Stimulated activated CD8-positive, alpha-beta memory T cell treated with anti-CD3 and anti-CD28 coated beads, Interleukin-4, amount 100 ng/mL, for 1 hour (primary cell): ENCODE measurements at regions not wholly inside any gene's neighbourhood (a gene's known extent, or its start where the extent isn't known, plus 50 kb on each side); places are given as distances from the start of the nearest gene placed in this dataset.

Source experiments
- DNase-seq, 2 donors: peaks; one replicate each; pipeline ENCODE4 v3.0.0-alpha.2; 2020; ENCODE audit warnings: low read depth in 2 of 2, low spot score in 1 of 2

DNA sequence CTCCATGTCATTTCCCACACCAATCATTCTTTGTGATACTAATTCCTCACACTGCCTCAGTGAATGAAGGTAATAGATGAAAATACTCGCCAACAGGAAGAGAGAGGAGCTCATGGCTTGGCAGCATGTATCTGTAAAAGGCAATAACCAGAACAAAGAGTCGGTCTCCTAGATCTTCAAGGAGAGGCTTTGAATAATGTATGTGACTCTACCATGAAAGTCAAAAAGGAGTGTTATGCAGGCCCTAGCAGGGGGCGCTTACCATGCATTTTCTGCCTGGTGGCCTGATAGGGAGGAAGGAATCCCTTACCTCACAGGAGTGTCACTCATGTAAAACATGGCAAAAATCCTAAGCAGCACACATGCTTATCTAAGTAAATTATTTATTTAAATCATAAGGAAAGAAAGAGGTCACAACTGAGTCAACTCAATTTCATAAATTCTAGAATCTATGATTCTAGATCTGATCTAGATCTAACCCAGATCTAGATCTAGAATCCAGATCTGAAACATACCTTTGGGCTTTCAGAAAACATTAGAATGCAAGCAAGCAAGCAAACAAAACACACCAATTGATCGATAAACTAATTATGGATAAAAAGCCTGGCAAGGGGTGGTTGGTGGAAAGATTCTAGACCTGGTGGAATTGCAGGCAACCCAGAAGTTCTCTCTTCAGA is 226.3 kb upstream of the KLF6 start:
- DNase-seq: no peak

DNA sequence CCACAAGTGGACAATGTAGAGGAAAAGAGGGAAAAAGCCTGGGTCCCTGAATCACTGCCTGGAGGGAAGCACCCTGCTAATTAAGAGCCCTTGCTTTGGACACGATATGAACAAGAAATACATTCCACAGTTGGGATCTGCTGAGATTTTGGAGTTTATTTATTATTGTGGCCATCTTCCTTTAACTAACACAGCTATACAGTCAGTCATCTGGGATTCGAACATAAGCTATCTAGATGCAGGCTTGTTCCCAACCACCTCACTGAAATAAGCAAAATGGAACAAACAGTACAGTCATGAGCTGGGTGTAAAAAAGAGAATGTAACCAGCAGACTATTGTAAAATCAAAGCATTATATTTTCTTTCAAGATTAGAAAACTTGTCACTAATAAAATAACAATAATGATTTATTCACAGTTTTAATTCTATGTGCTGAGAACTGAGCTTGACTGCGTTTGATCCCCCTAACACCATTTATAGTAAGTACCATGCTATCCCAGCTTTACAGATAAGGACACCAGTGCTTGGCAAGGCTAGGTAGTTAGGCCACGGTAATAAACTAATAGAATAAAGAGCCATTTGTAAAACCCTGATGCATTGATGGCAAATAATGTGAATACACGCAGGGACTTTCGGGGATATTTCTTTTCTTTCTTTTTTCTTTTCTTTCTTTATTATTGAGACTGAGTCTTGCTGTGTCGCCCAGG is 223.8 kb upstream of the KLF6 start:
- DNase-seq: no peak

DNA sequence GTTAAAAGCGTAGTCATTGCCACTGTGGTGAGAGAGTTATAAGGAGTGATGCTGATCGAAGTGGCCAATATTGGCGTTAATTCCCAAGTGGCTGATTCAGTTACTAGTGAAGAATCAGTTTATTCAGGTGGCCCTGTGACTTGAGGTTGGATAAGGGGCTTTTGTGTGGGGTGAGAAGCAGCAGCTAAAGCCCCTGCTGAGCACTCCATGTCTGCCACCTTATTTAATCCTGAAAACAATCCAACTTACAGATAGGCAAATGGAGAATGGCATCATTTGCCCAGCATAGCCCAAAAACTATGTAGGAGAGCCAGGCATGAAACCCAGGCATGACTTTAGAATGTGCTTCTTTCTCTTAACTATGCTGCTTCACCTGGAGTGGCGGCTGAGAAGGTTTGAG is 222.8 kb upstream of the KLF6 start:
- no peak for DNase-seq

DNA sequence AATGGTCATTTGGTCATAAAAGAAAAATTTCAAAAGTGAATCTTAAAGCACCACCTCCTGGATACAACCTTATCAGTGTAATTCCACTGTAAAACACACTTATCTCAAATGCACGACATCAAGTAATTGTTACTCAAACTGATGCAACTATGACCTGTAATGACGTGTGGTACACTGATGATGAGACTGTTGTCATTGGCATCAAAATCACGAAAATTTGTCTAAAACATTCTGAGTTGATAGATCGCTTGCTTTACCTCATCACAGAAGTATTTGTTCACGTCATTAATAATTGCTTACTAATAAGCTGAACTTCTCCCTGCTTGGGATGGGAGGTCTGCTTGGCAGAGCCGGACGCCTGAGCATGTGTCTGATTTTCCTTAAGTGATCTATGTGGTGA is 221.8 kb upstream of the KLF6 start:
- DNase-seq: no peak

DNA sequence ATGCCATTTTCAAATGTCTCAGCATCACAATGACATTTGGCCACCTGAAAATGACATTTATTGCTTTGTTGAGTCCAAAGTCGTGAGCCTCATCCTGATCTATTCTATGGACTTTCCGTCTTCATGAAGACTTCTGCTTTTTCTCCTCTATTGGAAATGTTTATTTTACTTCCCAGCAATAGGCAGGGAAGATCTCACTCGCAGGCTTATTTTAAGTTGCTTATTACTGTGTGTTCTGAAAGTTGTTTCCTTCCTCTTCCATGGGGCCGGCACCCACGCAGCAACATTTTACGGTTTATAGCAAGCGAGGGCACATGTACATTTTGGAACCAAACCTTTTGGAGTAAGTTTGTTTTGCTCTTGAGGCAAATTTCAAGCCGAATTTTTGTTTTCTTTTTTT is 221.0 kb upstream of the KLF6 start:
- DNase-seq: no peak

DNA sequence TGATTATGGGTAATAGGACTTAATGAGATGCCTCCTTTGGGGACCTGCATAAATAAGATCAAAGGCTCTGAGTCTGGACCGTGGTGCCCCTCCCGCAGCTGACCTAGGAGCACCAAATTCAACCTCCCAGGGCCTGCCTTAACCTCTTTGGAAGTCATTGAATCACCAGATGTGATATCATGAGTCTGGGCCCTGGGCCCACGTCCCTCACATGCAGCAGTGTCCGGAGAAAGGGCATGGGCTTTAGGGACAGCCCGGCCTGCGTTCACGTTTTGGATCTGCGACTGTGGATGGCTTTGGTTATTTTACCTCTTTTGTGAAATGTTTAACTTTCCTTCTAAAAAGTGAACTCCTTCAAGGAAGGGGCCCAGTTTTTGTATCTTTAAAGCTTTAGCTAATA is 220.0 kb upstream of the KLF6 start:
- no peak for DNase-seq

DNA sequence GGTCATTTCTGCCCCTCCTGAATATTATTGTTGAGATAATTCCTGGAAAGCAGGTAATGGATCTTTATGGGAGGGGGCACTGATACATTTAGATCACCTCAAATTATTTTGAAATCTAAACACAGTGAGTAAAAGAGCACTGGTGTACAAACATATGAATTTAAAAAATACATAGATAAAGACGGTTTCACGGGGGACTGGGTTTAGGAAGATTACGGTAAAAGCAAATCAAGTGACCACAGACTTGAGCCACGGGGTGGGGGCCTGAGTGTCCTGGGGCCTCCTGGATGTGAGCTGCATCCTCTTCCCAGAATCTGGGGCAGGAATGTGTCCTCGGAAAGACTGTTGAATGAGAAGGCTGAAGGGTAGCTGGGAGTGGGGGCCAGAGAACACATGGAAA is 219.1 kb upstream of the KLF6 start:
- no peak for DNase-seq

DNA sequence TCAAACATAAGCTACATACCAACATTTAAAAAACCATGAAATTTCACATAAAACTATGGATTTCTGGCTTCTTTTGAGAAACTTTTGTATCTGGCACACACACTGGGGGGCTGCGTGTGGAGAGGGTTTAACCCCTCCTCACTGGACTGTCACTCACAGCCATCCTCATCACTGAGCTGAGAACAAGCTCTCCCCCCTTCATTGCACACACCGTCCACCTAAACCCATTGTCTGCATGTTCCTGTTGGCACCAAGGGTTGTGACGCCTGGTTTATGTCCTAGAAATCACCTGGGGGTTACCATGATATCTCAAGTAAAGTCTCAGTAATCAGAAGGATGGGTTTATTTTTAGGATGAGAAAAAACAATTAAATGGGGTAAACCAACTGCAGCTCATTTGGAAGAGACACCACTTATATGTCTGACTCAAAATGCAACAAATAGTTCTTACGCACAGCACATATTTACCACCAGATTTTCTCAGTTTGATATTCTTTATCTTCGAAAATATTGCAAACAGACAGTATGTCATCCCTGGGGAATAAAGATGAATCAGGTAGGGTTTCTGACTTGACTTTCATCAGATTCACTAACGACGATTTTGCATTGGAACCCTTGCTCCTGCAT is 218.5 kb upstream of the KLF6 start:
- no peak for DNase-seq

DNA sequence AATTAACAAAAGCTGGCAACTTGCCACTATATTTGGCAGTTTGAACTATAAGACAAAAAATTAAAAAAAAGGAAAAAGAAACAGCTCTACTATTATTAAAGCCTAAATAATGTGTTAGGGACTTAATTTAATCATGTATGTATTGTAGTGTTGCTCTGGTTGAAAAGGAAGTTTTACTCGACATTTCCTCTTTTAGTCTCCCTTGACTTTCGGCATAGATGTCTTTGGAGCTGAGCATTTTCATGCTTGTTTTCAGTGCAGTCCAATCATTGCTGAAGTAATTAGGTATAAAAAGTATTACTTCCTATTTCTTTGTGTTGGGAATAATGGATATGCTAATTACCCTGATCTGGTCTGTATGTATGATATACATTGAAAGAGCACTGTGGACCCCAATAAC is 216.8 kb upstream of the KLF6 start:
- no peak for DNase-seq

DNA sequence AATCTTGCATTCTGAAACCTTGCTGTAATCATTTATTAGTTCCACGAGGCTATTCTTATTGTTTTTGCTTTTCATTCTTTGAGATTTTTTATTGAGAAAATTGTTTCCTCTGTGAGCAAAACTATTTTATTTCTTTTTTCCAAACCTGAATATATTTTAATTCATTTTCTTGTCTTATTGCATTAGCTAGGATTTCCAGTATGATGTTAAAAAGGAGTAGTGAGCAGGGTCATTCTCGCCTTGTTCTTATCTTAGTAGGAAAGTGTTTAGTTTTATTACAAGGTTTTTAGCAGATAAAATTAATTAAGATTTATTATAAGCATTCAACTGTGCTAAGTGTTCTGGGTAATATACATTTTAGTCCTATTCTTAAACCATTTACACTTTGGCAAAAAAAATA is 214.6 kb upstream of the KLF6 start:
- DNase-seq: no peak

DNA sequence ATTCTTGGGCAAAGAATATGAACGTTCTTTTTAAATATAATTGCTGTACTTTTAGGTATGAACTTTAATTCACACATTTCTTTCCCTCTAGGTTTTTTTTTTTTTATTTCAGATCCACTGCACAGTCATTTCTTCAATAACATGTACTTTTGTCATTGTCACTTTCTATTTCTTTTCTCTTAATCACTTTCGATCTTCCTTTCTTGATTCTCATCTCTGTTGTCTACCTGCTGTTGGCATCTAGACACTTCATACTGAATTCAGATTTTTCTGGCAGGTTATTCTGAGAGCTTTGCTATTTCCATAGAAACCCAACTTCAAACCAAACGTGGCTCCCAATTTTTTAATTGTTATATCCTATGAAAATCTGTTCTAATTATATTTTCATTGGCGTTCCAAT is 211.7 kb upstream of the KLF6 start:
- no peak for DNase-seq

DNA sequence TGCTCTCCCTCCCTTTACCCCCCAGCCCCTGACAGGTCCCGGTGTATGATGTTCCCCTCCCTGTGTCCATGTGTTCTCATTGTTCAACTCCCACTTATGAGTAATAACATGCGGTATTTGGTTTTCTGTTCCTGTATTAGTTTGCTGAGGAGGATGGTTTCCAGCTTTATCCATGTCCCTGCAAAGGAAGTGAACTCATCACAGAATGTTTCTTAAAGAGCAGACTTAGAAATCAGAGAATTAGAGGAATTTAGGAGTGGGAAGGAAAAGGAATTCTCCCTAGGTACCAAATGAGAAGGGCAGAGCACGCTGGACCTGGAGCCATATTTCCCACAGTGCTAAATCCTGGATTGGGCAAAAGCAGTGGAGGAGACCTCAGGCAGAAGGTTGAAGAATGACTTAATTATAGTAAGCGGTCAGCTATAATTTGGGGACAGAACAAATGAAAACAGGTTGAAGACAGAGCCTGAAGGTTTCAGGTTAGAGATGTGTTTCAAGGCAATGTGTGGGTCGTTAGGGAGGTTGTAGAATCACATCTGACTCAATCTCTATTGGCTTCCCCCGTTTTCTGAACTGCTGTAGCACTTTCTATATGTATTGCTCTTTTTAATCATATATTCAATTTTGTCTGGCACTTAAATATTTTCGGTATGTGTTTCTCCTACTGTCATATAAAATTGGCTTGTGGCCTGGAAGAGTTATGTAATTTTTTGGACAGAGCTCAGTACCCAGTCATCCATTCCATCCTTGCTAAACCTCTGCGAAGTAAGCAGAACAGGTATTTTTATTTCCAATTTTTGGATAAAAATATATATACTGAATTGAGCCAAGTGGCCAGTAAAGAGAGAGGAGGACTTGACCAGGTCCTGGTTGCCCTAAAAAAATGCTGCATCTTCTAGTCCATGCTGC is 210.5 kb upstream of the KLF6 start:
- no peak for DNase-seq

DNA sequence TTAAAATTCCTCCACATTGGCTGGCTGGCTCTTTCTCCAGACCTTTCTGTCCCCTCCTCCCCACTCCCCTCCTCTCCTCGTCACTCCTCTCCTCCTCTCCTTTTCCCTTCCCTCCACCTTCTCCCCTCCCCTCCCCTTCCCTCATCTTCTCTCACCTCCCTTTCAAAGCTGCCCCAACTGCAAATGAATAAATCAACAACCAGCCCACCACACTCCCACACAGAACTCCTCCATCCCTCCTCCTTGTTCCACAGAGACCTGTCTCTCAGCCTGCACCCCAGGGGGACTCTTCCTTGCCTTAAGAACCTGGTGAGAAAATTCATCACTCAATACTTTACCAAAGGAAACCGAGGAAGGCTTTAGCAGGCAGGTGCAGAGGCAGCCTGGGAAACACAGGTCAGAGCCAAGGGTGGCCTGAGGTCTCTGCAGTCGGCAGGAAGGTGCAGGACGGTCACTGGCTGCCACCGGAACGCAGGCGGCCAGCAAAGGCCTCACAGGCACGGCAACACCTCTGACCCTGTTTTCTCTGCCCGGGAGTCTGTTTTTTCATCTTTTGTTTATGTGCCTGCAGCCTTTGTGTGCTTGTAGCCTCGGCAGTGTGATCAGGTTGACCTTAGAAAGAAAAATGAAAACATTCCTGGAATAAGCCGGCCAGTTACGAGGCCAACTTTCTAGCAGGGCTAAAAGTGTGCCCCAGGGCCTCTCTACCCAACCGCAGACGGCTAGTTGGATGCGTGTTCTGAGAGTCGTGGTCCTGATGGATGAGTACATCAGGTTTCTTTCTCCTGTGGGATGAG is 207.6 kb upstream of the KLF6 start:
- no peak for DNase-seq

DNA sequence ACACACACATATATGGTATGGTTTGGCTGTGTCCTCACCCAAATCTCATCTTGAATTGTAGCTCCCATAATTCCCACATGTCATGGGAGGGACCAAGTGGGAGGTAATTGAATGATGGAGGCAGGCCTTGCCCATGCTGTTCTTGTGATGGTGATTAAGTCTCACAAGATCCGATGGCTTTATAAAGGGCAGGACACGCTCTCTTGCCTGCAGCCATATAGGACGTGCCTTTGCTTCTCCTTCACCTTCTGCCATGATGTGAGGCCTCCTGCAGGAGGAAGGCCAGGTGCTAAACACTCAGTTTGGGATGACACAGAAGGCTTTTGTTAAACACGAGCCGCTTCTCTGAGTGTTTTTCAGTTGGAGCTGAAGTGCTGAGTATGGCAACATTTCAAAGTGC is 205.3 kb upstream of the KLF6 start:
- DNase-seq: no peak

DNA sequence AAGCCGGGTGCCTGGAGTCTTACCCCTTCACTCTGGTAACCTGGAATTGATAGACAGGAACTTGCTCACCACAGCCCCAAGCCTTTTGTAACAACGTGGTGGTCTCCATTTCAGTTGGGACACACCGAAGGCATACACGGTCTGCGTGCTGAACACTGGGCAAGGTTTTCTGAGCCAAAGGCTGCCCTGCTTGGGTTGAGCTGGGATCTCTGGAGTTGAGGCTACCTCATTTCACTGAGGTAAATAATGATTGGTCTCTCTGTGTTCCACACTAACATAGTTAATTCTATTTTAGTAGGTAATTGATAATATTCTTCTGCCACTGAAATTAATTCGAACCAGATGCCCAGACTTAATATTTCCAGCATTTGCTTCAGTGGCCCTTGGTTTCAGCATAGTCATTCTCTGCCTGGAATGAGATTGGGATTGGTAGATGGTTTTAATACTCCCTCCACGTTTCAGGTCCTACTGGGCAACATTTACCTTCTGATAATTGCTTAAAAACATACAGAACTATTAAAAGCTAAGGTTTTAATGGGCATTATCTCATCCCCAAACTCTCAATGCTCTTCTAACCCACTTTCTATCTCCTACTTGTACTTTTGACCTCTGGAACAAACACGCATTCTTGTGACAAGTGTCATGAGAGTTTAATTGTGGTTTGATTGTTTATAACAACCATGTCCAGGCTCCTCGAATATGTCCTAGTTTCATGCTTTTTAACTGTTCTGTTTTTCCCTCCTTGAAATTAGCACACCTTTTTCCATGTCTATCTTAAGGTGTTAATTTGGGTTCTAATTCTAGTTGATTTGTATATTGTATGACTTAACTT is 202.3 kb upstream of the KLF6 start:
- DNase-seq: no peak

DNA sequence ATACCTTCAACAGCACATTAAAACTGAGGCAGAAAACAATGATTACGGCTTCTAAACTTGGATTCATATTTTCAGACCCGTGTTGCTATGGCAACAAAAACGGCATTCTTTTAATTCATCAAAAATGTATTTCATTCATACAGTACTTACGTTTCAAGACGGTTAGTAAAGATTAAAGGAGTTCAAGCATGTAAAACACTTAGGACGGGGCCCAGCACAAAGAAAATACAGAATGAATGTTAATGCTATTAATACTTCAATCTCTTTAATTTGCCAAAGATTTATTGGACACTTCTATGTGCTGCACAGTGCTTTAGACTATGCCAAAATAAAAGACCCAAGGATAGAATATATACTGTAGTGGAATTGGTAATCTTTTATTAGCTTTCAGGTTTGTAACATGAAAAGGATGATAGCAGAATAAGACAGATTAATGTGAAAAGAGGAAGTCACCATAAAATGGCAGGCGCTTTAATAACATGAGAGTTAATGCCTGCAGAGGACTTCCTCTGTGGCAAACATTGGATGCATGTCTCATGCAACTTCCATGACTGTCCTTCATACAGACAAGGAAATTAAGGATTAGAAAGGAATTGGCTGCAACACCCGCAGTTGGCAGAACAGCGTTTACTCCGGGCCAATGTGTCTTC is 201.6 kb upstream of the KLF6 start:
- DNase-seq: no peak

DNA sequence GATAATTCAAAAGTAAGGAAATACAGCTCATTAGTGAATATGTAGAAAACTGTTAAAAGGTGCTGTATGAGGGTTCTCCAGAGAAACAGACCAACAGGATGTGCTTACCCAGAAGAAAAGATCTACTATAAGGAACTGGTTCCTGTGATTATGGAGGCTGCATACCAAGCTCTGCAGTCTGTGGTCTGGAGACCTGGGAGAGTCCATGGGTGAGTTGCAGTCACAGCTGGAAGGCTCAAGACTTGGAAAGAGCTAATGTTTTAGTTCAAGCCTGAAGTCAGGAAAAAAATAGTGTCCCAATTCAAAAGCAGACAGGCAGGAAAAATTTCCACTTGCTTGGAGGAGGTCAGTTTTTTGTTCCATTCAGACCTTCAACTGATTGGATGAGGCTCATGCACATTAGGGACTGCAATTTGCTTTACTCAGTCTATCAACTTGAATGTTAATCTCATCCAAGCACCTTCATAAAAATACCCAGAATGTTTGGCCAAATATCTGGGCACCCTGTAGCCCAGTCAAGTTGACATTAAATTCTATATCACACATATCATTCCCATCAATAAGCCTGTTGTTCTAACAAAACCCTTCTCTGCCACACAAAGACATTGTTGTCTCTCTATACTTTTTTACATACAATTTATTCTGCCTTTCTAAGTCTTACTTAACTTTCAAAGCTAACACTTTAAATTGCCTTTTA is 197.9 kb upstream of the KLF6 start:
- no peak for DNase-seq

DNA sequence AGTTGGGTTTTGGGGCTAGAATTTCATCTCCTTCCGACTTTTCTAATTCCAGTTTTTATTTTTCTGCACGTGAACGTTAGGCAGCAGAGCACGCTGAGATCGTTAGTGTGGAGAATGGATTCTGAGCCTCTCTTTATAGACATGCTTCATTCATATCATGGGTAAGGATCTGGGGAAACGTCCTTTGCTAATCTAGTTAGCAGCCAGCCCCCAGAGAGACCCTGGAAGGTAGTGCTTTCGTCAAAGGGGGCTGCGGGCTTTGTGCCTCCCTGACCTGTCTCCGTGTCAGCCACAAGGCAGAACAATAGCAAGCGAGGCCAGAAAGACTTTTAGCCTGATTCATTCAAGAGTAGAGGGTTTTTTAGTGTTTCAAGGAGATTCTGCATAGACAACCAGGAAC is 196.3 kb upstream of the KLF6 start:
- no peak for DNase-seq

DNA sequence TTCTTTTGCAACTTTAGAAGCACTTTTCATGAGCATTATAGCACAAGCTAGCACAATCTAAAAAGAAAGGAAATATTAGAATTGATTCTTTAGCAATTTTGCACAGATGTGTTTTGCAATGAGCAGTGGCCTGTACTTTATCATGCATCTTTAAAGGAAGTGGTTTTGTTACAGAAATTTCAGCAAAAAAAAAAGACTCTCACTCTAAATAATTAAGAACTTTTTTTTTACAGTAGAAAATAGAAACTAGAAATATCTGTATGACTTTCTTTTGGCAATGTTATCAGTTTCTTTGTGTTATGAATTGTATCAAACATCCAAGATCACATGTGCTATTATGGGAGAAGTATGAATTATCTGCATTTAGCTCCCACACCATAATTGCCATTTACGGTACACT is 195.7 kb upstream of the KLF6 start:
- DNase-seq: no peak
